Progenitor cell of endocrine pancreas (in vitro differentiated cells): ENCODE measurements at regions not wholly inside any gene's neighbourhood (a gene's known extent, or its start where the extent isn't known, plus 50 kb on each side); places are given as distances from the start of the nearest gene placed in this dataset.

Experiments used
- DNase-seq: peaks from one replicate; pipeline ENCODE4 v3.0.0; 2021; ENCODE audit warnings: low spot score; ENCODE audit not compliant: unreplicated experiment
- H3K27ac Mint-ChIP-seq: 2 replicates; pipeline ENCODE4 v1.8.0; 2021; ENCODE audit warnings: mild to moderate bottlenecking, moderate library complexity, mixed read lengths
- H3K27me3 Mint-ChIP-seq: 2 replicates; pipeline ENCODE4 v1.8.0; 2021; ENCODE audit warnings: mixed read lengths
- H3K36me3 Mint-ChIP-seq: 2 replicates; pipeline ENCODE4 v1.8.0; 2022; ENCODE audit warnings: mixed read lengths; ENCODE audit not compliant: insufficient read depth
- H3K4me1 Mint-ChIP-seq: 2 replicates; pipeline ENCODE4 v1.8.0; 2021; ENCODE audit warnings: low read depth, mixed read lengths
- H3K4me3 Mint-ChIP-seq: 2 replicates; pipeline ENCODE4 v1.8.0; 2021; ENCODE audit warnings: low read depth, mild to moderate bottlenecking, moderate library complexity, mixed read lengths
- H3K9me3 Mint-ChIP-seq: 2 replicates; pipeline ENCODE4 v1.8.0; 2021; ENCODE audit warnings: low read depth, mixed read lengths
- TF ChIP-seq, protein P1 (sequence below): fragments of 200-600 bp; sonication (generic); IDR thresholded peaks from one replicate; pipeline ENCODE4 v1.5.0; 2021; ENCODE audit warnings: antibody characterized with exemption, mild to moderate bottlenecking; ENCODE audit not compliant: unreplicated experiment

DNA sequence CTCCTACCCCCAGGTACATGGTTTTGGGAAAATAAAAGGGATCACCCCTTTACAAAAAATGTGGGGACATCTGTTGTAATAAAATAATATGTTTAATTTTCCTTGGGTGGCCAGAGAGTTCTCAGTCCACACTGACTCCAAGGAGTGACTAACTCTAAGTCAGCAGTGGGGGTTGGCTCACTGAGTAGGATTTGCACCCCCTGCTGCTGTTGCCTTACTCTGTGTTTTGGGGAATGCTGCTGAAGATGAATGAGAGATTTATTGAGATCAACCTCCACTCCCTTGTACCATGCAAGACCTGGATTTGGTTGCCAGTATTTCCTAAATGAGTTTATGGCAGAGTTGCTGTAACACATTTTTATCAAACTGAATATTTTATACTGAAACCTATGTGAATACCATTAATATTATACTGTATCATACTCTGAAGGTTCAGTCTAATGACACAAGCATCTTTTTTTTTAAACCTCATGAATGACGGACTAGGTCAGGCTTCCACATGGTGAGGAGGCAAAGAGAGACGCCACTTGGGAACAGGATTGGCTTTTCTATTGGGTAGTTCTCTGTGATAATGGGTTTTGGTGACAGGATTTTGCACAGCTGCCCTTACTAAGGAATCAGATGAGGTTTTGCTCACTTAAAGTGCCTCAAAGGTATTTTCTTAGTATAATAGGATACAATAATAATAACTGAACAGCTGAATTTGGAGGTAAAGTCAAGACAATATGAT, 121.3 kb upstream of the OSMR start:
- no peak for DNase-seq
- TF ChIP-seq, protein P1, sequence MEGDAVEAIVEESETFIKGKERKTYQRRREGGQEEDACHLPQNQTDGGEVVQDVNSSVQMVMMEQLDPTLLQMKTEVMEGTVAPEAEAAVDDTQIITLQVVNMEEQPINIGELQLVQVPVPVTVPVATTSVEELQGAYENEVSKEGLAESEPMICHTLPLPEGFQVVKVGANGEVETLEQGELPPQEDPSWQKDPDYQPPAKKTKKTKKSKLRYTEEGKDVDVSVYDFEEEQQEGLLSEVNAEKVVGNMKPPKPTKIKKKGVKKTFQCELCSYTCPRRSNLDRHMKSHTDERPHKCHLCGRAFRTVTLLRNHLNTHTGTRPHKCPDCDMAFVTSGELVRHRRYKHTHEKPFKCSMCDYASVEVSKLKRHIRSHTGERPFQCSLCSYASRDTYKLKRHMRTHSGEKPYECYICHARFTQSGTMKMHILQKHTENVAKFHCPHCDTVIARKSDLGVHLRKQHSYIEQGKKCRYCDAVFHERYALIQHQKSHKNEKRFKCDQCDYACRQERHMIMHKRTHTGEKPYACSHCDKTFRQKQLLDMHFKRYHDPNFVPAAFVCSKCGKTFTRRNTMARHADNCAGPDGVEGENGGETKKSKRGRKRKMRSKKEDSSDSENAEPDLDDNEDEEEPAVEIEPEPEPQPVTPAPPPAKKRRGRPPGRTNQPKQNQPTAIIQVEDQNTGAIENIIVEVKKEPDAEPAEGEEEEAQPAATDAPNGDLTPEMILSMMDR = no peak
- H3K27ac Mint-ChIP-seq = no peak overlapping the region

DNA sequence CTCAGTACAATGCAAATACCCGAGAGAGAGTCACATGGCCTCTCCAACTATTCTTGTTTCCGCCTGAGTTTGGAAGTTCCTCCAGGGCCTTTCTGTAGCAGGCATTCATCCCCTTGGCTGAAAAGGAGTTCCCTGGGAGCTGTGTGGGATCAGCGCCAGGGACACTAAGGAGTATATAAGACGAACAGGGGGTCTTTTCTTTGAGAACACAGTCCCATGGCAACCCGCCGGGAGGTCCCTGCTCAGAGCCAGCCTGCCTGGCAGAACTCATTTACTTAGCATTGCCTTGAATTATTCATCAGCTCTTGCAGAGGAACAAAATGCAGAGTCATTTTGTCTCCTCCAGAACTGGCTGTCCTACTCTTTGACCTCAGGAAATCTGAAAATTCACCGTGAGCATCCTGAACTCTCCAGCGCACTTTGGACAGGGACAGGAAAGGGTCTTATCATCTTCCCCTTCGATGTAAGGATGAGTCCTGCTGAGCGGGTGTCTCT, 120.4 kb upstream of the OSMR start:
- no peak for DNase-seq

More for the DNA sequence above, 121.3 kb upstream of the OSMR start:
- no peaks in the 10 kb centered on the region for H3K9me3 Mint-ChIP-seq
- H3K36me3 Mint-ChIP-seq = no peaks in the 10 kb centered on the region
- peaks cover 2% of the 10 kb centered on the region for H3K4me1 Mint-ChIP-seq
- no peak overlapping the region for H3K4me3 Mint-ChIP-seq
- H3K27me3 Mint-ChIP-seq = peaks cover 6% of the 10 kb centered on the region

DNA sequence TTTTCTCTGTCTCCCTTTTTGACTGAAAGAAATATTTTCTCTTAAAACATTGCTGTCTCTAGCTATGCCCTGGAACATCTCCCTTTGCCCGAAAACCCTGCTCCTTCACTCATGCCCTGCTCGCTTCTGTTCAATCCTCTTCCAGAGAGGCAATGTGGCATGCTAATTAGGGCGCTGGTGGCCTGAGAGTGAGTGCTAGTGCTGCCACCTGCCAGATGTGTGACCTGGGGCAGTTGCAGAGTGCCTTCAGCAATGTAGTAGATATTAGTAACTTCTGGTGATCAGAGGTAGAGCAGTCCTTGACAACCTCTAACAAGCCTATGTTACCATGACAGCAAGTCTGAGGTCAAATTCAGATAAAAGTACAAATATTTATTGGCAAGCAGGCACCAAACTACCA, 119.5 kb upstream of the OSMR start:
- TF ChIP-seq, protein P1 = no peak
- Mint-ChIP-seq H3K36me3 (no peaks in the 10 kb centered on the region), H3K4me1 (peaks cover 2% of the 10 kb centered on the region), H3K27ac (no peak overlapping the region), H3K4me3 (no peak overlapping the region), H3K9me3 (no peaks in the 10 kb centered on the region), H3K27me3 (no peaks in the 10 kb centered on the region)
- no peak for DNase-seq

More for the DNA sequence above, 120.4 kb upstream of the OSMR start:
- Mint-ChIP-seq H3K9me3 (no peaks in the 10 kb centered on the region), H3K27ac (no peak overlapping the region), H3K36me3 (no peaks in the 10 kb centered on the region), H3K4me1 (peaks cover 2% of the 10 kb centered on the region), H3K4me3 (no peak overlapping the region), H3K27me3 (peaks cover 6% of the 10 kb centered on the region)
- TF ChIP-seq, protein P1 = no peak

DNA sequence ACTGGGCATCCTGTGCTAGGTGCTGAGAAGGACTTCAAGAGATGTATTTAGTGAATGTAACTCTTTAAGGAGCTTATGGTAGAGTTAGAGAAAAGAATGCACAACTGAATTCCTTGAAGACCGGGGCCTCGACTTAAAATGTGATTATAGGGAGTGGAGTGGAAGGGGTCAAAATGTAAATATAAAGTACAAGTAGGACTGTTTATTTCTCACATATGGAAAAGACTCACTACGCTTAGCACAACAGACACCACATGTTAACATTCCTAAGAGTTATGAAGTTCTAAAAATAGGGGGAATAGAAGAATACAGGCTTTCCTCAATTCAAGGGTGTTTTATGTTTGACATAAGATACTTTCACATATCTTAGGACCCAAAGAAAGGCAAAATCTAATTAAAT, 117.8 kb upstream of the OSMR start:
- Mint-ChIP-seq H3K27ac (no peak overlapping the region), H3K4me3 (no peak overlapping the region), H3K4me1 (peaks cover 2% of the 10 kb centered on the region), H3K36me3 (no peaks in the 10 kb centered on the region), H3K9me3 (no peaks in the 10 kb centered on the region), H3K27me3 (no peaks in the 10 kb centered on the region)
- no peak for DNase-seq
- TF ChIP-seq, protein P1 = no peak

DNA sequence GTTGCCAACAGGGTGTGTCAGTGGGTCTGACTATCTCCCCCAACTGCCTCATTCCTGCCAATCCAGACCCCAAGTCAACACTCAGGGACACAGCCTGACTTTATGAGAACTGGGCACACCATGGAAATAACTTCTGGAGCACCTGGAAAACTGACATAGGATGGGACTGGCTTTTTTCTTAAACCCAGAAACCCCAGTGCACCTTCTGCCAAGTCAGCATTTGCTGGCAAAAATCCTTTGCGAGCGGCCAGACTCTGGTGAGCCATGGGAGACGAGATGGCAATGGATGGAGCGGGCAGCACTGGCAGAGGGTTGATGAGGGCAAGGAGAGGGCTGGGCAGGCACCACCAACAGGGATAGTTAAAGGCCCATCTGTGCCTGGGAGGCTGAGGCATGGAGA, 114.4 kb upstream of the OSMR start:
- Mint-ChIP-seq H3K27ac (no peak overlapping the region), H3K4me3 (no peak overlapping the region), H3K4me1 (no peaks in the 10 kb centered on the region), H3K27me3 (peaks cover 5% of the 10 kb centered on the region), H3K9me3 (no peaks in the 10 kb centered on the region), H3K36me3 (no peaks in the 10 kb centered on the region)
- TF ChIP-seq, protein P1 = no peak
- DNase-seq = no peak
